H9 (cell line): ENCODE measurements at regions not wholly inside any gene's neighbourhood (a gene's known extent, or its start where the extent isn't known, plus 50 kb on each side); places are given as distances from the start of the nearest gene placed in this dataset.

Experiments used
- DNase-seq: peaks from one replicate; pipeline ENCODE4 v3.0.0-alpha.2; 2017
- H2AFZ ChIP-seq: one replicate; pipeline ENCODE4 v1.6.1; 2013; ENCODE audit warnings: mild to moderate bottlenecking, low read length, control low read depth, moderate library complexity
- H2AK5ac ChIP-seq: 2 replicates; pipeline ENCODE4 v1.6.1; 2013; ENCODE audit warnings: low read length, control low read depth, mixed read lengths; ENCODE audit not compliant: insufficient read length
- H2BK120ac ChIP-seq: one replicate; pipeline ENCODE4 v1.6.1; 2013; ENCODE audit warnings: low read depth, mild to moderate bottlenecking, low read length, control low read depth, inconsistent platforms; ENCODE audit not compliant: poor library complexity, severe bottlenecking
- H2BK12ac ChIP-seq: 2 replicates; pipeline ENCODE4 v1.6.1; 2013; ENCODE audit warnings: low read length, control low read depth, mixed read lengths, low read depth; ENCODE audit not compliant: insufficient read length
- H2BK15ac ChIP-seq: 2 replicates; pipeline ENCODE4 v1.6.1; 2013; ENCODE audit warnings: low read depth, low read length, control low read depth
- H2BK20ac ChIP-seq: one replicate; pipeline ENCODE4 v1.6.1; 2013; ENCODE audit warnings: low read depth, mild to moderate bottlenecking, low read length, control low read depth, inconsistent platforms; ENCODE audit not compliant: poor library complexity, severe bottlenecking
- H2BK5ac ChIP-seq: 2 replicates; pipeline ENCODE4 v1.6.1; 2013; ENCODE audit warnings: low read length, control low read depth, mixed read lengths; ENCODE audit not compliant: insufficient read length
- H3K14ac ChIP-seq: 2 replicates; pipeline ENCODE4 v1.6.1; 2013; ENCODE audit warnings: low read length, control low read depth; ENCODE audit not compliant: insufficient read depth
- H3K18ac ChIP-seq: 2 replicates; pipeline ENCODE4 v1.6.1; 2013; ENCODE audit warnings: low read depth, mild to moderate bottlenecking, mixed read lengths, low read length, control low read depth; ENCODE audit not compliant: insufficient read length
- H3K23ac ChIP-seq: 2 replicates; pipeline ENCODE4 v1.6.1; 2013; ENCODE audit warnings: low read length, control low read depth, mixed read lengths, low read depth; ENCODE audit not compliant: insufficient read length
- H3K23me2 ChIP-seq: 2 replicates; pipeline ENCODE4 v1.6.1; 2013; ENCODE audit warnings: low read depth, mild to moderate bottlenecking, mixed read lengths, low read length, control low read depth; ENCODE audit not compliant: insufficient read length, poor library complexity, severe bottlenecking
- H3K27ac ChIP-seq: 2 replicates; pipeline ENCODE4 v1.5.1; 2013; ENCODE audit warnings: low read length, control low read depth, mixed read lengths, low read depth; ENCODE audit not compliant: insufficient read length
- H3K27me3 ChIP-seq: 2 replicates; pipeline ENCODE4 v1.6.1; 2013; ENCODE audit warnings: low read length, control low read depth, inconsistent platforms; ENCODE audit not compliant: insufficient read depth
- H3K4ac ChIP-seq: 2 replicates; pipeline ENCODE4 v1.6.1; 2013; ENCODE audit warnings: low read depth, mild to moderate bottlenecking, control low read depth, inconsistent platforms, low read length, moderate library complexity
- H3K4me1 ChIP-seq: 2 replicates; pipeline ENCODE4 v1.6.1; 2013; ENCODE audit warnings: low read length, control low read depth, inconsistent platforms; ENCODE audit not compliant: insufficient read depth
- H3K4me2 ChIP-seq: 2 replicates; pipeline ENCODE4 v1.6.1; 2013; ENCODE audit warnings: low read length, control low read depth, mixed read lengths; ENCODE audit not compliant: insufficient read length, insufficient read depth
- H3K56ac ChIP-seq: 2 replicates; pipeline ENCODE4 v1.6.1; 2013; ENCODE audit warnings: low read depth, mild to moderate bottlenecking, mixed read lengths, low read length, control low read depth; ENCODE audit not compliant: insufficient read length
- H3K79me1 ChIP-seq: 2 replicates; pipeline ENCODE4 v1.6.1; 2013; ENCODE audit warnings: low read depth, mild to moderate bottlenecking, moderate library complexity, low read length, control low read depth, inconsistent platforms; ENCODE audit not compliant: insufficient read depth, poor library complexity, severe bottlenecking
- H3K79me2 ChIP-seq: 2 replicates; pipeline ENCODE4 v1.6.1; 2013; ENCODE audit warnings: low read length, control low read depth, inconsistent platforms; ENCODE audit not compliant: insufficient read depth
- H3K9ac ChIP-seq: 2 replicates; pipeline ENCODE4 v1.6.1; 2013; ENCODE audit warnings: low read length, control low read depth, mixed read lengths; ENCODE audit not compliant: insufficient read length; ENCODE audit errors: extremely low read depth
- H3K9me3 ChIP-seq: one replicate; pipeline ENCODE4 v1.6.1; 2013; ENCODE audit warnings: low read depth, low read length, inconsistent platforms; ENCODE audit not compliant: control insufficient read depth
- H3T11ph ChIP-seq: one replicate; pipeline ENCODE4 v1.6.1; 2013; ENCODE audit warnings: mild to moderate bottlenecking, low read length, control low read depth, inconsistent platforms
- H4K20me1 ChIP-seq: one replicate; pipeline ENCODE4 v1.6.1; 2013; ENCODE audit not compliant: control insufficient read depth, insufficient read length, insufficient read depth
- H4K5ac ChIP-seq: 2 replicates; pipeline ENCODE4 v1.6.1; 2013; ENCODE audit warnings: low read depth, mild to moderate bottlenecking, mixed read lengths, low read length, control low read depth; ENCODE audit not compliant: insufficient read length
- H4K8ac ChIP-seq: replicated peaks from 2 replicates; pipeline ENCODE4 v1.6.1; 2013; ENCODE audit warnings: low read length, control low read depth, mixed read lengths, low read depth; ENCODE audit not compliant: insufficient read length
- H4K91ac ChIP-seq: 2 replicates; pipeline ENCODE4 v1.6.1; 2013; ENCODE audit warnings: low read depth, mild to moderate bottlenecking, moderate library complexity, mixed read lengths, low read length, control low read depth; ENCODE audit not compliant: insufficient read length
- H3K27ac Mint-ChIP-seq, 3 experiments: 2 replicates in 2 of 3; 3 replicates in 1 of 3; pipeline ENCODE4 v1.8.0; 2020 to 2021; ENCODE audit warnings: mixed read lengths in 3 of 3, mild to moderate bottlenecking in 1 of 3, moderate library complexity in 1 of 3
- H3K27me3 Mint-ChIP-seq: 2 replicates; pipeline ENCODE4 v1.8.0; 2021; ENCODE audit warnings: low read depth, mild to moderate bottlenecking, moderate library complexity, mixed read lengths
- H3K36me3 Mint-ChIP-seq, 3 experiments: 2 replicates in 2 of 3; 3 replicates in 1 of 3; pipeline ENCODE4 v1.8.0; 2020 to 2021; ENCODE audit warnings: low read depth in 3 of 3, mixed read lengths in 3 of 3; ENCODE audit not compliant: insufficient read depth in 1 of 3
- H3K4me1 Mint-ChIP-seq, 2 experiments: 2 replicates each; pipeline ENCODE4 v1.8.0; 2020; ENCODE audit warnings: mixed read lengths in 2 of 2
- H3K4me3 Mint-ChIP-seq, 2 experiments: 2 replicates in 1 of 2; 3 replicates in 1 of 2; pipeline ENCODE4 v1.8.0; 2020 to 2021; ENCODE audit warnings: mild to moderate bottlenecking in 2 of 2, mixed read lengths in 2 of 2, moderate library complexity in 1 of 2
- H3K9me3 Mint-ChIP-seq, 2 experiments: 2 replicates in 1 of 2; 3 replicates in 1 of 2; pipeline ENCODE4 v1.8.0; 2020; ENCODE audit warnings: mild to moderate bottlenecking in 2 of 2, mixed read lengths in 2 of 2, moderate library complexity in 1 of 2
- WGBS: extraction: QIAGEN DNeasy Blood & Tissue Kit; methylation state at CpG from one replicate; pipeline ENCODE4 v1.1.7; 2013; ENCODE audit warnings: missing lambda C conversion rate, low lambda C conversion rate, mixed read lengths; ENCODE audit not compliant: insufficient read length; ENCODE audit errors: extremely low coverage; 5-methylcytosine and 5-hydroxymethylcytosine counted together
- TF ChIP-seq, protein P1 (sequence below): fragments of 200-600 bp; sonication (generic); conservative IDR thresholded peaks from 3 replicates; pipeline ENCODE4 v1.8.0; 2021; ENCODE audit warnings: antibody characterized with exemption, mild to moderate bottlenecking

DNA sequence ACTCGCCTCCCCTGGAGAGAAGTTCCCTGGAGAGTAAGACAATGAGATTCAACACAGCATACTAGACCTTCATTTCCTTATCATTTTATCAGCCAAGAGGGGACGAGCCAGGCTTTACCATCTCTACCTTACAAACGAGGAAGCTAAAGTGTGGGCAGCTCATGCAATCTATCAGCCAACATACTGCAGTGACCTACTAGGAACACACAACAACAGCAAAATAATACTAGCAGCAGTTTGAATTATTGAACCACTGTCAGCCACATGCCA is 60.0 kb upstream of the TEX51 start:
- peak; percentile 1 for DNase-seq
- H3K18ac ChIP-seq, result no peak overlapping the region
- no peak overlapping the region for H2BK12ac ChIP-seq
- H3K56ac ChIP-seq, result no peak overlapping the region
- no peak overlapping the region for H4K8ac ChIP-seq
- no peak overlapping the region for H4K91ac ChIP-seq
- no peak overlapping the region for H3K14ac ChIP-seq
- Mint-ChIP-seq H3K4me3 (no peak overlapping the region), H3K27ac (no peak overlapping the region), H3K4me1 (peaks cover 0 to 4% of the 10 kb centered on the region in 2 experiments; a peak in 1 of 4 replicates), H3K9me3 (no peaks in the 10 kb centered on the region), H3K27me3 (no peaks in the 10 kb centered on the region; the same call in none of the 2 replicates), H3K36me3 (no peaks in the 10 kb centered on the region)
- H2BK15ac ChIP-seq, result no peak overlapping the region
- no peak overlapping the region for H2BK120ac ChIP-seq
- H2AK5ac ChIP-seq, result no peak overlapping the region
- no peak overlapping the region for H2BK20ac ChIP-seq
- no peaks in the 10 kb centered on the region for H3K23me2 ChIP-seq
- no peaks in the 10 kb centered on the region for H4K20me1 ChIP-seq
- TF ChIP-seq, protein P1, sequence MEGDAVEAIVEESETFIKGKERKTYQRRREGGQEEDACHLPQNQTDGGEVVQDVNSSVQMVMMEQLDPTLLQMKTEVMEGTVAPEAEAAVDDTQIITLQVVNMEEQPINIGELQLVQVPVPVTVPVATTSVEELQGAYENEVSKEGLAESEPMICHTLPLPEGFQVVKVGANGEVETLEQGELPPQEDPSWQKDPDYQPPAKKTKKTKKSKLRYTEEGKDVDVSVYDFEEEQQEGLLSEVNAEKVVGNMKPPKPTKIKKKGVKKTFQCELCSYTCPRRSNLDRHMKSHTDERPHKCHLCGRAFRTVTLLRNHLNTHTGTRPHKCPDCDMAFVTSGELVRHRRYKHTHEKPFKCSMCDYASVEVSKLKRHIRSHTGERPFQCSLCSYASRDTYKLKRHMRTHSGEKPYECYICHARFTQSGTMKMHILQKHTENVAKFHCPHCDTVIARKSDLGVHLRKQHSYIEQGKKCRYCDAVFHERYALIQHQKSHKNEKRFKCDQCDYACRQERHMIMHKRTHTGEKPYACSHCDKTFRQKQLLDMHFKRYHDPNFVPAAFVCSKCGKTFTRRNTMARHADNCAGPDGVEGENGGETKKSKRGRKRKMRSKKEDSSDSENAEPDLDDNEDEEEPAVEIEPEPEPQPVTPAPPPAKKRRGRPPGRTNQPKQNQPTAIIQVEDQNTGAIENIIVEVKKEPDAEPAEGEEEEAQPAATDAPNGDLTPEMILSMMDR, result no peak
- H3K4me1 ChIP-seq, result no peaks in the 10 kb centered on the region
- H2BK5ac ChIP-seq, result no peak overlapping the region
- H3K4me2 ChIP-seq, result no peak overlapping the region
- no peak overlapping the region for H3K27ac ChIP-seq
- H3K9me3 ChIP-seq, result no peaks in the 10 kb centered on the region
- H3K27me3 ChIP-seq, result no peaks in the 10 kb centered on the region
- no peak overlapping the region for H4K5ac ChIP-seq
- H3T11ph ChIP-seq, result no peak overlapping the region
- H3K4ac ChIP-seq, result no peak overlapping the region
- no peaks in the 10 kb centered on the region for H3K79me2 ChIP-seq
- H3K23ac ChIP-seq, result no peak overlapping the region
- WGBS, result no CpG with 5 or more reads among the region's 3 CpGs
- H3K9ac ChIP-seq, result no peak overlapping the region
- H3K79me1 ChIP-seq, result no peaks in the 10 kb centered on the region
- no peak overlapping the region for H2AFZ ChIP-seq
